ENCODE measurements at regions not wholly inside any gene's neighbourhood (a gene's known extent, or its start where the extent isn't known, plus 50 kb on each side); places are given as distances from the start of the nearest gene placed in this dataset.

GRCh38 chr5:165809914-165810313 lies 2304.5 kb downstream of the MAT2B start:
- TF ChIP-seq CTCF (IDR thresholded peaks at IDR 0.05; ENCODE audit: low read depth, low read length, missing input control) (no peak), REST (IDR thresholded peaks at IDR 0.05) (no peak), SP1 (IDR thresholded peaks at IDR 0.05) (no peak), RXRA (IDR thresholded peaks at IDR 0.05) (no peak), YY1 (IDR thresholded peaks at IDR 0.05) (no peak), TAF1 (conservative IDR thresholded peaks at IDR 0.05) (no peak), JUND (IDR thresholded peaks at IDR 0.05) (no peak), ATF3 (IDR thresholded peaks at IDR 0.05) (no peak), FOXA1 (IDR thresholded peaks at IDR 0.05) (no peak), RAD21 (IDR thresholded peaks at IDR 0.05) (no peak), HNF4G (IDR thresholded peaks at IDR 0.05) (no peak)

Data from liver (tissue), 3 donors.